Right lobe of liver (tissue), 6 donors: ENCODE measurements at regions not wholly inside any gene's neighbourhood (a gene's known extent, or its start where the extent isn't known, plus 50 kb on each side); places are given as distances from the start of the nearest gene placed in this dataset.

Source experiments
- ATAC-seq, 4 donors: fragments of 200-7000 bp; cut with Tn5 transposase; one replicate each; pipeline ENCODE4 v1.9.1; 2020; ENCODE audit warnings: mild to moderate bottlenecking in 4 of 4, moderate library complexity in 4 of 4
- DNase-seq, 3 donors: peaks; one replicate each; pipeline ENCODE4 v3.0.0-alpha.2; 2020
- H3K27ac ChIP-seq, 3 donors: fragments of 200-600 bp; one replicate each; pipeline ENCODE4 v1.8.0; 2022
- H3K27me3 ChIP-seq, 2 donors: fragments of 200-600 bp; one replicate each; pipeline ENCODE4 v1.8.0; 2022
- H3K36me3 ChIP-seq, 4 donors: fragments of 200-600 bp; sonication (generic) in 1 of 4; one replicate each; pipeline versions ENCODE4 v1.5.1 to v1.8.0; 2017 to 2022; ENCODE audit warnings: control low read depth in 1 of 4
- H3K4me1 ChIP-seq, 4 donors: fragments of 200-600 bp; sonication (generic) in 1 of 4; one replicate each; pipeline versions ENCODE4 v1.5.1 to v1.8.0; 2017 to 2022; ENCODE audit warnings: control low read depth in 1 of 4
- H3K4me3 ChIP-seq, 3 donors: fragments of 200-600 bp; one replicate each; pipeline ENCODE4 v1.8.0; 2022
- H3K9me3 ChIP-seq, 4 donors: fragments of 200-600 bp; sonication (generic) in 1 of 4; one replicate each; pipeline versions ENCODE4 v1.5.1 to v1.8.0; 2017 to 2022; ENCODE audit warnings: control low read depth in 1 of 4
- CTCF ChIP-seq, 4 donors: fragments of 200-600 bp in 3 of 4; fragments of 450-650 bp in 1 of 4; IDR thresholded peaks; one replicate each; pipeline versions ENCODE4 v1.5.1 to v1.8.0; 2016 to 2022; ENCODE audit warnings: antibody characterized with exemption in 4 of 4, mild to moderate bottlenecking in 2 of 4
- POLR2A ChIP-seq: fragments of 450-650 bp; IDR thresholded peaks from one replicate; pipeline ENCODE4 v1.6.1; 2017; ENCODE audit warnings: antibody characterized with exemption, mild to moderate bottlenecking
- WGBS: methylation state at CpG from one replicate; pipeline ENCODE4 v1.1.6; 2018; ENCODE audit warnings: low coverage, low lambda C conversion rate; ENCODE audit not compliant: insufficient coverage; ENCODE audit errors: missing lambda C conversion rate; 5-methylcytosine and 5-hydroxymethylcytosine counted together
- intact Hi-C, 2 donors: fragments of 100-400 bp; cut with DNase I; formaldehyde crosslinking; loops; one replicate each; pipeline versions ENCODE4 v1.11.2 to v1.14.1; 2022
- donor health status: DM: no; HTN: yes; CAD: no.
- donor health status: DM: no; HTN: no; CAD: no.
- donor health status: DM: no; HTN: no; CAD: no.
- donor health status: DM: no; HTN: yes; CAD: no.
- donor health status: DM: no; HTN: yes; CAD: no.

GRCh38 chr2:67771380-67771779, 291.4 kb downstream of the C1D start:
- H3K36me3 ChIP-seq = no peaks in the 10 kb centered on the region
- no peaks in the 10 kb centered on the region for H3K9me3 ChIP-seq
- ATAC-seq (no peak), DNase-seq (no peak)
- no peak overlapping the region for H3K4me3 ChIP-seq
- H3K27ac ChIP-seq = no peak overlapping the region
- intact Hi-C loops = no loop called here
- H3K27me3 ChIP-seq = no peaks in the 10 kb centered on the region
- WGBS = 76% methylated on average over 3 of the region's 3 CpGs
- H3K4me1 ChIP-seq = no peaks in the 10 kb centered on the region
- TF ChIP-seq POLR2A (no peak), CTCF (IDR thresholded peaks at IDR 0.05) (no peak)

- DNase-seq = no peak
- no peak overlapping the region for H3K27ac ChIP-seq
- TF ChIP-seq POLR2A (no peak), CTCF (IDR thresholded peaks at IDR 0.05) (no peak)
- intact Hi-C loops = no loop called here
- H3K4me3 ChIP-seq = no peak overlapping the region
- no peaks in the 10 kb centered on the region for H3K4me1 ChIP-seq
- H3K36me3 ChIP-seq = no peaks in the 10 kb centered on the region
- H3K27me3 ChIP-seq = no peaks in the 10 kb centered on the region
- H3K9me3 ChIP-seq = no peaks in the 10 kb centered on the region
- 76% methylated on average over 9 of the region's 9 CpGs for WGBS
- ATAC-seq = no peak
These were observed 290.3 kb downstream of the C1D start for GRCh38 chr2:67772216-67773170.

GRCh38 chr2:67773851-67774250, 289.0 kb downstream of the C1D start:
- no peak for DNase-seq
- Histone ChIP-seq H3K27me3 (no peaks in the 10 kb centered on the region), H3K36me3 (no peaks in the 10 kb centered on the region), H3K27ac (no peak overlapping the region), H3K4me1 (no peaks in the 10 kb centered on the region), H3K9me3 (no peaks in the 10 kb centered on the region), H3K4me3 (no peak overlapping the region)
- no peak for TF ChIP-seq POLR2A
- no peak for TF ChIP-seq CTCF (IDR thresholded peaks at IDR 0.05)
- intact Hi-C loops = no loop called here
- 75% methylated on average over 3 of the region's 3 CpGs for WGBS
- no peak for ATAC-seq

GRCh38 chr2:67776276-67776675, 286.5 kb downstream of the C1D start:
- no peak for DNase-seq
- TF ChIP-seq CTCF (IDR thresholded peaks at IDR 0.05) = no peak
- no peak for TF ChIP-seq POLR2A
- H3K27me3 ChIP-seq = no peaks in the 10 kb centered on the region
- no peak overlapping the region for H3K27ac ChIP-seq
- WGBS = 38% methylated on average over 1 of the region's 2 CpGs
- ATAC-seq = no peak
- intact Hi-C loops = no loop called here
- no peak overlapping the region for H3K4me3 ChIP-seq
- H3K36me3 ChIP-seq = no peaks in the 10 kb centered on the region
- no peaks in the 10 kb centered on the region for H3K9me3 ChIP-seq
- no peaks in the 10 kb centered on the region for H3K4me1 ChIP-seq
